Lung (tissue), 11 donors: ENCODE measurements at regions not wholly inside any gene's neighbourhood (a gene's known extent, or its start where the extent isn't known, plus 50 kb on each side); places are given as distances from the start of the nearest gene placed in this dataset.

ENCODE experiments used
- ATAC-seq: fragments of 200-7000 bp; cut with Tn5 transposase; one replicate; pipeline ENCODE4 v1.9.1; 2020; ENCODE audit warnings: moderate number of reproducible peaks; ENCODE audit not compliant: insufficient read depth, low FRiP score
- DNase-seq, 3 donors: peaks; one replicate each; pipeline ENCODE4 v3.0.0-alpha.2; 2013 to 2017
- H3K27ac ChIP-seq, 2 donors: one replicate each; pipeline ENCODE4 v1.5.1; 2013; ENCODE audit warnings: mild to moderate bottlenecking in 2 of 2, moderate library complexity in 2 of 2, control low read depth in 1 of 2, inconsistent platforms in 1 of 2, low read depth in 1 of 2, low read length in 1 of 2
- H3K27me3 ChIP-seq, 3 donors: one replicate each; pipeline ENCODE4 v1.5.1; 2013; ENCODE audit warnings: low read length in 2 of 3; ENCODE audit not compliant: control insufficient read depth in 3 of 3, insufficient read depth in 3 of 3
- H3K36me3 ChIP-seq, 4 donors: one replicate each; pipeline ENCODE4 v1.5.1; 2013; ENCODE audit warnings: low read length in 4 of 4, mild to moderate bottlenecking in 1 of 4, moderate library complexity in 1 of 4; ENCODE audit not compliant: control insufficient read depth in 4 of 4, insufficient read depth in 4 of 4
- H3K4me1 ChIP-seq, 5 donors: one replicate each; pipeline ENCODE4 v1.5.1; 2013; ENCODE audit warnings: low read length in 5 of 5, mild to moderate bottlenecking in 2 of 5, moderate library complexity in 1 of 5; ENCODE audit not compliant: control insufficient read depth in 5 of 5, insufficient read depth in 5 of 5
- H3K4me3 ChIP-seq: one replicate; pipeline ENCODE4 v1.5.1; 2013; ENCODE audit warnings: mild to moderate bottlenecking, control low read depth, moderate library complexity
- H3K9ac ChIP-seq, 2 donors: one replicate each; pipeline ENCODE4 v1.5.1; 2013; ENCODE audit warnings: low read length in 2 of 2, control low read depth in 1 of 2; ENCODE audit not compliant: insufficient read depth in 1 of 2
- H3K9me3 ChIP-seq, 4 donors: one replicate each; pipeline ENCODE4 v1.5.1; 2013; ENCODE audit warnings: low read length in 3 of 4, mild to moderate bottlenecking in 1 of 4, moderate library complexity in 1 of 4; ENCODE audit not compliant: control insufficient read depth in 4 of 4, insufficient read depth in 3 of 4
- CTCF ChIP-seq: IDR thresholded peaks from 2 replicates; pipeline ENCODE4 v1.5.1; 2012; ENCODE audit warnings: mild to moderate bottlenecking; ENCODE audit errors: control extremely low read depth, extremely low read depth
- WGBS, 2 donors: extraction: QIAGEN DNeasy Blood & Tissue Kit; methylation state at CpG; one replicate each; pipeline ENCODE4 v1.1.7; 2013; 5-methylcytosine and 5-hydroxymethylcytosine counted together
- donor health status: control.
- donor health status: control.
- donor health status: Bipolar disorder and iron deficiency.
- donor health status: healthy.
- donor health status: DM: yes; HTN: yes; CAD: no.

- H3K9me3 ChIP-seq = peaks cover 0 to 11% (median 0%) of the 10 kb centered on the region in 4 donors
- H3K36me3 ChIP-seq = no peaks in the 10 kb centered on the region
- H3K4me3 ChIP-seq = no peak overlapping the region
- peaks cover 0 to 3% (median 0%) of the 10 kb centered on the region in 3 donors for H3K27me3 ChIP-seq
- 89 to 96% methylated on average over 14 of the region's 14 CpGs for WGBS, 2 donors
- DNase-seq (no peak), ATAC-seq (no peak)
- no peak for TF ChIP-seq CTCF
- H3K27ac ChIP-seq = no peak overlapping the region
- H3K9ac ChIP-seq = no peak overlapping the region
- peaks cover 0 to 6% (median 0%) of the 10 kb centered on the region in 5 donors for H3K4me1 ChIP-seq
Measured at GRCh38 chr18:78924301-78924700, 55.3 kb upstream of the SALL3 start.

GRCh38 chr18:78924786-78925540 is 54.7 kb upstream of the SALL3 start:
- no peak for TF ChIP-seq CTCF
- Histone ChIP-seq H3K4me1 (peaks cover 0 to 6% (median 0%) of the 10 kb centered on the region in 5 donors), H3K27me3 (peaks cover 0 to 3% (median 0%) of the 10 kb centered on the region in 3 donors), H3K4me3 (no peak overlapping the region), H3K9ac (no peak overlapping the region), H3K27ac (no peak overlapping the region), H3K36me3 (no peaks in the 10 kb centered on the region), H3K9me3 (peaks cover 0 to 11% (median 0%) of the 10 kb centered on the region in 4 donors)
- ATAC-seq (no peak), DNase-seq (no peak)
- WGBS, 2 donors = 88 to 92% methylated on average over 42 to 43 of the region's 43 CpGs

- no peak for TF ChIP-seq CTCF
- WGBS, 2 donors = 95 to 96% methylated on average over 52 of the region's 52 CpGs
- Histone ChIP-seq H3K4me1 (peaks cover 0 to 3% (median 0%) of the 10 kb centered on the region in 5 donors), H3K4me3 (no peak overlapping the region), H3K36me3 (no peaks in the 10 kb centered on the region), H3K27ac (no peak overlapping the region), H3K27me3 (peaks cover 0 to 3% (median under 1%) of the 10 kb centered on the region in 3 donors), H3K9ac (no peak overlapping the region), H3K9me3 (peaks cover 0 to 11% (median 0%) of the 10 kb centered on the region in 4 donors)
- ATAC-seq (no peak), DNase-seq (no peak)
Measured at GRCh38 chr18:78925557-78926242, 53.9 kb upstream of the SALL3 start.
